GM21619 (cell line): ENCODE measurements at regions not wholly inside any gene's neighbourhood (a gene's known extent, or its start where the extent isn't known, plus 50 kb on each side); places are given as distances from the start of the nearest gene placed in this dataset.

ENCODE experiments used
- ATAC-seq: cut with Tn5 transposase; IDR thresholded peaks from one replicate; pipeline ENCODE4 v1.9.1; 2021; ENCODE audit not compliant: unreplicated experiment

DNA sequence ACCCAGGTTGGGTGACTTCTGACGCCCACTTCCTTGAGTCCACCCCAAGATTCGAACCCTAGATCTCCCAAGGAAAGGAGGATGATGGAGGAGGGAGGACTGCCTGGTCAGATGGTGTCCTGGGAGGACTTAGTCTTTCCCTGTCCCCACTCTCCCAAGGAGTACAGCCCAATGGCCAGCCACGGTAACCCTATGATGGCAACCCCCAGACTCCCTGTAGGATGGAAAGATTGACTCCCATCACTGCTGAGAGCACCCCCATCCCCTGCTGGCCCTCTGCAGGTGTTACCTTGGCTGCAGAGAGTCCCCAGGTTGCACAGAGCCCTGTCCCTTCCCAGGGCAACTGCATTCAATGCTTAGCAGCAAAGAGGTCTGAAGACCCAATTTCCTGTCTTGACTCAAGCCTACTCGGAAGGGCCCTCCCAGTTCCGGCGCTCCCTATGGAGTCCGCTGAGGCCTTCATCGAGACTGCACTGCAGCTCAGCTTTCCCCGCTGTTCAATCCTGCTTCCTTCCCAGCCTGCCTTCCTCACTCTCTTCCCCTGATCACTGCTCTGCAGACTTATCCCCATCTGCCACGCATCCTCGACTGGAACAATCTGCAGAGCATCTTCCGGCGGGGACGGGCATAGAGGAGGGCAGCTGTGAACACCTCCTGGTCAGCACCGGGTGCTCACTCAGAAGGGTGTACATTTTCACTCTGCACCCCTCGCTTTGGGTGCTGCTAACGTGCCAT, 50.8 kb upstream of the OCM2 start:
- ATAC-seq = no peak

DNA sequence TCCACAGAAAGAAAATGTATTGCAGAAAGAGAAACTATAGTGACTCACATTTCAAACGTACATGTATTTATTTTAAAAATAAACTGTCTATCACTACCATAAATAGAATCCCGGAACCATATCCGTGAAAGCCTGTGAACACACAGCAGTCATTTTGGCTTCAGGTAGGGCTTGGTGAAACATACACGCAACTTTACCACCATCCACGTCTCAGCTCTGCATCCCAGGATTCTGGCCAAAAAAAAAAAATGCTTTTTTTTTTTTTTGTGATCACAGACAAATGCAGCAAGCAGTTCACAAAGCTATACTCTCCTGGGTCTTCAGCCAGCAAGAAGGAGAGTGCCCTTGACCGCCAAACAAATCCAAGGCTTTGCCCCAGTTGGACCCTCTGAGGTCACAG, 56.8 kb upstream of the OCM2 start:
- no peak for ATAC-seq

DNA sequence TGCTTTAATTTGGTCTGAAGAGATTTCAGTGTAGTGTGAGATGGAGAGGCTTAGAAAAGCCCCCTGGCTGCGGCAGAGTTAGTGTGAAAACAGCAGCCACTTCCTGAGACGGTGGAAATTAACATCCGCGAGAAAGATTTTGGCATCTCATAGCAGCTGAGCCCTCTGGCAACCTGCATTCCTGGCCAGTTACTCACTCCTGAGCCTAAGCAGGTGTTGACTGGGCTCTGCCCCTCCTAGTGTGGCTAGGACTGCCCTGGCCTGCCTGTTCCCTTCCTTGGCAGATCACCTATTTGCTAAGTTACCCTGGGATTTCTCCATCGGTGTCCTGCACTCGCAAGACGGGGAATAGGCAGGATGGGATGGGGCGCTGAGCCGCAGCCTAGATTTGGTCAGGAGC, 57.6 kb upstream of the LMTK2 start:
- no peak for ATAC-seq

GRCh38 chr7:98051118-98051744, 55.4 kb upstream of the LMTK2 start:
- ATAC-seq = peak; percentile 56

DNA sequence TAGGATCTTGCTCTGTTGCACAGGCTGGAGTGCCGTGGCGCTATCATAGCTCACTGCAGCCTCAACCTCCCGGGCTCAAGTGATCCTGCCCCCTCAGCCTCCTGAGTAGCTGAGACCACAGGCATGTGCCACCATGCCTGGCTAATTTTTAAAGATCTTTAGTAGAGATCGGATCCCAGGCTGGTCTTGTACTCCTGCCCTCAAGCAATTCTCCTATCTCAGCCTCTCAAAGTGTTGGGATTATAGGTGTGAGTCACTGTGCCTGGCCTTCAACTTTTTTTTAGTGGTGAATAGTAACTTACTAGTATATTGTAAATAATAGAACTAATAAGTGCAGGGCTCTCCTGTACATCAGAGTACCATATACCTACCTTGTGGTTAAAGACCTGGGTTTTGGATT, 52.1 kb upstream of the LMTK2 start:
- ATAC-seq = no peak

DNA sequence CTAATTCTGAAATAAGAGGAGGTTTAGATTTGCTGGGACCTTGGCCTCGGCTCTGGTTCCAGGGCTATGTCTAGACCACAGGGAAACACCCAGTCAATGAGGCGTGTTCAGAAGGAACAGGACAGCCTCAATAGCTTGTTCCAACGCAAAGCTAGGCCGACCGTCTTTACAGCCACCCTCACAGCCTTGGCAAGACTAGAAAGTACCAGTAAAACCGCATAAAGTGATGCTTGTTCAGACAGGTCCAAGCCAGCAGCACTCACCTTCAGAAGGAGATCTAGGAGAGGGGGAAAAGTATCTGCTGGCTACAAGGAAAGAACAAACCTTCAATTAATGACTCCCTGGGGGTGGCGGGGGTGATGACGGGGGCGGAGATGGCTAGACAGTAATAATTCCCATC, 50.1 kb upstream of the LMTK2 start:
- ATAC-seq = no peak
